Limb (tissue), 2 donors: ENCODE measurements at regions not wholly inside any gene's neighbourhood (a gene's known extent, or its start where the extent isn't known, plus 50 kb on each side); places are given as distances from the start of the nearest gene placed in this dataset.

Experiments
- DNase-seq, 2 donors: peaks; one replicate each; pipeline ENCODE4 v3.0.0-alpha.2; 2016; ENCODE audit errors: extremely low spot score in 2 of 2

GRCh38 chr13:80655778-80656511 is 315.0 kb upstream of the SPRY2 start:
- DNase-seq = no peak

- no peak for DNase-seq
Measured at GRCh38 chr13:80654638-80655249, 313.8 kb upstream of the SPRY2 start.

GRCh38 chr13:80649274-80649673 is 308.3 kb upstream of the SPRY2 start:
- no peak for DNase-seq

- DNase-seq = peak in 1 of 2 donors; percentile 27
Measured at GRCh38 chr13:80642641-80643040, 301.7 kb upstream of the SPRY2 start.

GRCh38 chr13:80633251-80633650 is 292.3 kb upstream of the SPRY2 start:
- no peak for DNase-seq

- peak in 1 of 2 donors; percentile 51 for DNase-seq
Measured at GRCh38 chr13:80630685-80631121, 289.8 kb upstream of the SPRY2 start.

GRCh38 chr13:80618781-80619180 is 277.9 kb upstream of the SPRY2 start:
- DNase-seq = no peak

- no peak for DNase-seq
Measured at GRCh38 chr13:80612804-80613203, 271.9 kb upstream of the SPRY2 start.

DNA sequence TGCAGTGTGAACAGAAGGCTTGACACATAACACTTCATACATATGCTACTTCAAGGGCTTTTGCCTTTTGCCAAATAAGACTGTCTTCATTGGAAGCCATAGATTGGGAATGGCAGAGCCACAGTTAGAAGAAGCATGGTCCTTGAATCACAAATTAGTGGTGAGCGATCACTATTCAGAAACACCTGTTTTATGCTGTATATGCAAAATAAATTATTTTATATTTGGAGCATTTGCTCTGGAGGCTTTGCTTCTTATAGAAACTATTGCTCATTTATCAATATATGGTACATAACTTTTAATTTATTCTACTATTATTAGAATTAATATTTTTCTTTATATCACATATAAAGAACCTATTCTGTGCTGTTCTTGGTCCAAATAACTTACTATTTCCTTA is 270.4 kb upstream of the SPRY2 start:
- DNase-seq = no peak

DNA sequence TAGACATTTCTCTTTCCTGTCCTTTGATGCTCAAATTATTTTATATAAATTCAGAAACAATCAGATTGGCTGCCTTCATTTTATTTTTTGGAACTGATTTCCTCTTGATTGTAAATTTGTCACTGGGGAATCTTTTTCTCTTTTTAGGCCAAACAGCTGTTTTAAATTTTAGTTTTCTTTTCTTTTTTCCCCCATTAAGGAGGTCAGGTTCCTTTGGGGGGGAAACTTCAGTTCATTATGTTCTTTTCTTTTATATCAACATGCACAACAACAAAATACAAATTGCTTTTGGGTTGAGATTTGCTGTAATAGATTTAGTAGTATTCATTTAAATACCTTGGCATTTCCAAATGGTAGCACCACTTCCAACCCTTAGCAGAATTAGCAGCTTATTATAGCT is 264.8 kb upstream of the SPRY2 start:
- peak in 1 of 2 donors; percentile 24 for DNase-seq

DNA sequence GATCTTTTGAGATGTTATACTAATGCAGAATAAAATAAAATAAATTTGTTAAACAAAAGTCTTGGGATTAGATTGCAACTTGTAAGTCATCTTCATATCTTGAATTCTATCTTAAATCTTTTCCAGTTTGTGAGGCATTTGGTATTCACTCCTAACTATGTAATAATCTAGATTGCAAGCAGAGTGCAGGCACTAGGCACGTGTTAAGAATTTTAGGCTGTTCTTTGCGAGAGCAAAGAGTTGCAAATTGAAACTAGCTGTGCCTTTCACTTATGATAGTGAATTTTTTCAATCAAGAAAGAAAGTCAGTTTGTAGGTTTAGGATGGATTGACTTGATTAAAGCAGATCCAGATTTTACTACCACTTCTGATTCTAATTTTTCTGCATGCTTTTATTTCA is 264.1 kb upstream of the SPRY2 start:
- DNase-seq = no peak

DNA sequence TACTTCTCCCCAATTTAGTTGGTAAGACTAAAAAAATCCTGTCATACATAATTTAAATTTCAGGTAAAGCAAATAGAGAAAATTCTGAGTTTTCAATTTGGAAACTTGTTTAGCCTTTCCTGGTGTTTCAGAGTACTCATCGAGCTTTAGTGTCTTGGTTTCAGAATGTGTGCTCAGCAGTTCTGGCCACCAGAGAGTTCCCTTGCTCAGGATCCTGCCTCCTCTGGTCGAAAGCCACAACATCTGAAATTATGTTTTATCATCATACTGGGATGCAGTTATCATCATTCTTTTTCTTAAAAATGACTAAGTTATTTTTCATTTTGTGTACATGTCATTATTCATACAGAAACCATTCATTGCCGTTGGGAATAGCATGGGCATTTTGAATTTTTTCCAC is 263.2 kb upstream of the SPRY2 start:
- DNase-seq = peak in 1 of 2 donors; percentile 14

- no peak for DNase-seq
Measured at GRCh38 chr13:80603351-80603750, 262.4 kb upstream of the SPRY2 start.

- no peak for DNase-seq
Measured at GRCh38 chr13:80599765-80600164, 258.8 kb upstream of the SPRY2 start.

DNA sequence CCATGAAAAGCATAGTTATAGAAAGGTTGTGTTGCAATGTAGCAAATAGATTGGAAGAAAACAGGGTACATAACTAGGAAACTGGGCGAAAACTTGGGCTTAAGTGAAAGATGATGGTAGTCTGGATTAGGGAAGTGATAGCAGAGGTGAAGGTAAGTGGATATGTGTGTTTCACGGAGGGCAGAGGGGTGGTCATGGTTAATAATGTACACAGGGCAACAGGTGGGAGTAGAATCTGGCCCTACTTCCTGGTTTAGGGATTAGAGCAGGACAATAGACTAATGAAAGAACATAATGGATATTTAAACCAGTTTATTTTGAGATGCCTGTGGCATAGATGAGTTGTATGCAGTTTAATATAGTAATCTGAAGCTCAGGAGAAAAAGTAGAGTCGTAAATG is 257.3 kb upstream of the SPRY2 start:
- no peak for DNase-seq

GRCh38 chr13:80591976-80592740 is 251.2 kb upstream of the SPRY2 start:
- DNase-seq = no peak

DNA sequence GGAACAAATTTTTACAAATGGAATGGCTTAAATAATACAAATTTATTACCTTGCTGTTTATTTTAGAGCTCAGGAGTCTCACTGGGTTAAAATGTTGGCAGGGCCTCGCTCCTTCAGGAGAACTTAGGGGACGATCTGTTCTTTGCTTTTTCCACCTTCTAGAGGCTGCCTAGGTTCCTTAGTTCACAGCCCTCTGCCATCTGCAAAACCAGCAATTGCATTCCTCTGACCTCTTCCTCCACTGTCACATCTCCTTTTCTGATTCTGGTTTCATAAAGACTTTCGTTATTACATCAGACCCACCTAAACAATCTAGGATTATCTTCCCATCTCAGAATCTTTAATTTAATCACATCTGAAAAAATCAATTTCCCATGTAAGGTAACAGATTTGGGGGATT is 249.6 kb upstream of the SPRY2 start:
- DNase-seq = no peak

GRCh38 chr13:80586356-80586755 is 245.4 kb upstream of the SPRY2 start:
- DNase-seq = no peak

- DNase-seq = no peak
Measured at GRCh38 chr13:80585531-80585930, 244.6 kb upstream of the SPRY2 start.

- no peak for DNase-seq
Measured at GRCh38 chr13:80584785-80585184, 243.9 kb upstream of the SPRY2 start.

DNA sequence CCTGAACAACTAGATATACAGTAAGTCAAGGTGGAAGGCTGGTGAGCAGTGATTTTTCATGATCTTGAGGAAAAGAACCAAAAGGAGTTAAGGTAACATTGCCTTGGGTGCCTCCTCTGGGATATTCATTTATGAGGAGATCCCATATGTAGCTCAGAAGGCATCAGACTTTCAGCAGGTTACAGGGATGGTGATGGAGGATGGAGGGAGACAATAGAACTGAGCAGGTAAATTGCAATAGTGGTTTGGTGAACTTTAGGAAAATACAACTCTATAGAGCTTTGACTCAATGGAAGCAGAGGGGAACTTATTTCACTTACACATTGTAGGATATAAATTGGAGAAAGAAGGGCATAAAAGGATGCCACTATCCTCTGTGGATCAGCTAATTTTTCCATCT is 243.4 kb upstream of the SPRY2 start:
- DNase-seq = no peak

GRCh38 chr13:80577926-80578670 is 237.2 kb upstream of the SPRY2 start:
- no peak for DNase-seq
